SK-N-DZ (cell line): ENCODE measurements at regions not wholly inside any gene's neighbourhood (a gene's known extent, or its start where the extent isn't known, plus 50 kb on each side); places are given as distances from the start of the nearest gene placed in this dataset.

Source experiments
- DNase-seq: peaks from one replicate; pipeline ENCODE4 v3.0.0-alpha.2; 2015; ENCODE audit warnings: low spot score

DNA sequence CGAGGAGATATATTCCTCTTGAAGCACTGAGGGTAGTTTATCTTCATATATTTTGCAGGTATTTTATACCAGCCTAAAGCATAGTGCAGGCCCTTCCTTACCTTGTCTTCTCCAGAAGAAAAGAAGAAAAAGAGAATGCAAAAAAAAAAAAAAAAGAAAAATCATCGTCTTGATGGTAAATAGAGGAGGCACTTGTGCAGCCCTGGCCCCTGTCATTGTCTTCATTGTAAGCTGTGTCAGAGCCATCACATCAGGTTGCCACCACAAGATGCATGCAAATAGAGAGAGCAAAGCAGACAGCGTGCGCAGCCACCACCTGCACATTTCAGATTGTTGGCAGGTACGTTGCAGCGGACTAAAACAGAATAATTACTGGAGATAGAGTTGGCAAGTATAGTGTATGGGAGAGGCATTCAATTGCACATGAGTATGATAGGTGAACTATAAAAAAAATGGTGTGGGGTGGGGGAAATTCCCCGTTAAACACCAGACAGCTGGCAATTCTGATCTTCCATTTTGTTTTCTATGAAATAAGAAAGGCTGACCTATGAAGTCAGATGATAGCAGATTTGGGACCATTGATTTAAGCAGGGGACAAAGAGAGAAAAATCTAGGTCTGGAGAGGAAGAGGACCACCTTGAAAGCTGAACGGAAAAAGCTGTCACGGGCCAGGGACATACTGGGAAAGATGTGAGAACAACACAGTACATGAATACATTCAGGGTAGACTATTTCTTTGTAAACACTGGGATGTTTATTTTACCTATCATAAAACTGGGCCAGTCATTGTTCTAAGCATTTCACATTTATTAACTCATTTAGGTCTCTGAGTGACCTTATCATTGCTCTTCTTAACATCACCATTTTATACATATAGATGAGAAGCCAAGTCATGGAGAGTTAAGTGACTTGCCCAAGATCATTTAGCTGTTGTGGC is 306.3 kb upstream of the SP8 start:
- DNase-seq, result no peak

- no peak for DNase-seq
Measured at GRCh38 chr7:21094589-21094988, 307.9 kb upstream of the SP8 start.

GRCh38 chr7:21099432-21099831 is 312.7 kb upstream of the SP8 start:
- no peak for DNase-seq

GRCh38 chr7:21099955-21100354 is 313.3 kb upstream of the SP8 start:
- DNase-seq, result no peak

- DNase-seq, result no peak
Measured at GRCh38 chr7:21101541-21101940, 314.9 kb upstream of the SP8 start.

DNA sequence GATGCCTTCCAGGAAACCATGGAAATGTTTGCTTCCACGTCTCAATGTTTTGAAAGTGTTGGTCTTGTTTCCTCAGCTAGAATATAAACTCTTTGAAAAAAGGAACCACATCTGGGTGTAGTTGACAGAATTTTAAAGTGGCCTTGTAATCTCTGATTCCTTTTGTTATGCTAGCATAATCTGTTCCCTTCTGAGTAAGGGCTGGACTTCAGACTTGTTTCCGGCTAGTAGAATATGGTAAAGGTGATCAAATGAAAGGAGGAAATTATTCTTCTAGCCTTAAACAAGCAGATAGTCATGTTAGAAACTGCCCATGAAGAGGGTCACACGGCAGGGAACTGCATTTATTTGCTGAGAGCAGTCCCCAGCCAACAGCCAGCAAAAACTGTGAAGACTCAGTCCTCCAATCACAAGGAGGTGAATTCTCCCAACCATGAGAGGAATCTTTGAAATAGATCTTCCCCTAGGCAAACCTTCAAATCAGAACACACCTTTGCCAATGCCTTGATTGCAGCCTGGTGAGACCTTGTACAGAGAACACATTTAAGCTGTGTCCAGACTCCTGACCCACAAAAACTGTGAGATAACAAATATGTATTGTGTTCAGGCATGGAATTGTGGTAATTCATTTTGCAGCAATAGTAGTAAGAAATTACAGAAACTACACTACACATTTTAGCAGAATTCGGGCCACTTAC is 316.9 kb upstream of the SP8 start:
- no peak for DNase-seq

- no peak for DNase-seq
Measured at GRCh38 chr7:21104124-21104500, 317.4 kb upstream of the SP8 start.

- DNase-seq, result no peak
Measured at GRCh38 chr7:21106296-21106732, 319.6 kb upstream of the SP8 start.

GRCh38 chr7:21107101-21107500 is 320.4 kb upstream of the SP8 start:
- no peak for DNase-seq

- DNase-seq, result no peak
Measured at GRCh38 chr7:21108182-21108581, 319.7 kb upstream of the SP4 start.

DNA sequence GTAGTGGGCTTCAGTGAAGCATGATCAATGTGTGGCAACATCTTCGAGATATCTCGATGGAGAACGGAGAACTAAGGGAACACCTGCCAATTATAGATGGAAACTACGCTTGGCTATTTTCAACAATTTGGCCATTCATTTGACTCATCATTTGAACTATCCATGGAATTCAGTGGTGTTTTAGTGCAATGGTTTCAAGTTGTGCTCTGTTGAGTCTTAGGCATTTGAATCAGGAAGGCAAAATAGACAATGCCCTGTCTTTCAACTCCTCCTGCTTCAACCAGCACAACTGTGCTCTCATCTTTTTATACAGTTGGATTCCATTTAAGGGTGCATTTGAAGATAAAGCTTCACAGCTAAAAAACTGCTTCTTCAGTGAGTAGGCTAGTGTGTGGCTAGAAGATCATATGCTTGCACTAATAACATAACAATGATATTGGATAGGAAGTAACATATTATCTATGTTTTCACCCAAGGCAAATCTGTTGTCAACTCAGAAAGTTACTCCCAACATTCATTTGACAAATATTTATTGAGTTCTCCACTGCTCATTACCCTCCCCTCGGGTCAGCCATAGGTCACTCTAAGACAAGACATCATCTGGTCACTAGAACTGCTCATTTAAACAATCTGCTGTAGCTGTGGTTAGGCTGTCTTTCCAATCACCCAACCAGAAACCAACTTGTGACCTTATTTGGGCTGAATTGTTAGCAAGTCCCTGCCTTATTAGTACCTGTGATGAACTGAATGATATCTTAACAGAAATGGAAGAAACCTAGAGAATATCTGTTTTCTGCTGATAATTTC is 314.1 kb upstream of the SP4 start:
- DNase-seq, result no peak

- DNase-seq, result no peak
Measured at GRCh38 chr7:21123586-21123985, 304.3 kb upstream of the SP4 start.

- no peak for DNase-seq
Measured at GRCh38 chr7:21125297-21125696, 302.6 kb upstream of the SP4 start.

- DNase-seq, result no peak
Measured at GRCh38 chr7:21128062-21128817, 299.6 kb upstream of the SP4 start.

- DNase-seq, result no peak
Measured at GRCh38 chr7:21131897-21132296, 296.0 kb upstream of the SP4 start.

GRCh38 chr7:21134631-21135030 is 293.3 kb upstream of the SP4 start:
- no peak for DNase-seq

GRCh38 chr7:21135437-21135836 is 292.4 kb upstream of the SP4 start:
- no peak for DNase-seq

GRCh38 chr7:21137640-21138039 is 290.2 kb upstream of the SP4 start:
- DNase-seq, result no peak

DNA sequence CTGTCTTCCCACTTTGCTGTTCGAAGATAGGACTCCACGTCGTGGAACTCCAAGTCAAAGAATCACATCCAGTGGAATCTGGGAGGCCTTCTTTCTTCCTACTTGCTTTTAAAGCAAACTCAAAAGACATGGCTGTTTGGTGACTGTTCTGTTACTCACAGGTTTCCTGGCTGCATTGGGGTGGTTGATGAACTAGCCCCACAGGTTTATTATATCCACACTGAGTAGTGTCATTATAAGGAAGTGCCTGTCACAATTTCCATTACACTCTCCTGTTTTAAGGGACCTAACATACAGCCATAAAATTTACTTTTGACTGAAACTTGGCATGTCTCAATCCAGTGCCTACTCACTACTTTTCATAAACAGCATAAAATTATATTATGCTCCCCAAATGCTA is 287.3 kb upstream of the SP4 start:
- no peak for DNase-seq

DNA sequence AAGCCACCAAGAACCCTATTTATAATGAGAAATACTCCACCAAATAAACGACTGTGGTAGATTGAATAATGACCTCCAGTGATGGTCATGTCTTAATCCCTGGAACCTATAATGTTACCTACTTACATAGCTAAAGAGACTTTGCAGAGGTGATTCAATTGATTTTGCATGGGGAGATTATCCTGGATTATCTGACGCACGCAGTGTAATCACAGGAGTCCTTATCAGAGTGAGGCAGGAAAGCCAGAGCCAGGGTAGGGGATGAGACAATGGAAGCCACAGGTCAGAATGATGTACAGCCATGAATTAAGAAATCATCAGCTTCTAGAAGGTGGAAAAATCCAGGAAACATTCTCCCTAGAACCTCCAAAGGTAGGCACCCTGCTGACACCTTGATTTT is 286.4 kb upstream of the SP4 start:
- DNase-seq, result no peak

- DNase-seq, result no peak
Measured at GRCh38 chr7:21142081-21142480, 285.8 kb upstream of the SP4 start.
